GM12878 (cell line): ENCODE measurements at regions not wholly inside any gene's neighbourhood (a gene's known extent, or its start where the extent isn't known, plus 50 kb on each side); places are given as distances from the start of the nearest gene placed in this dataset.

Experiments used
- ATAC-seq: fragments of 200-7000 bp; cut with Tn5 transposase; 3 replicates; pipeline ENCODE4 v1.9.1; 2020; ENCODE audit warnings: mild to moderate bottlenecking, moderate library complexity
- BruUV-seq: library from RNA; stranded (reverse); fragments of 400-500 nt; replicated peaks from 2 replicates; lab custom pipeline; 2021; lab: Mats Ljungman, UMichigan
- CTCF ChIA-PET: fragments of 300-600 bp; sonication (Branson Sonifier 250); formaldehyde crosslinking; extraction: SDS; loops from one replicate; lab custom pipeline; 2021; ENCODE audit warnings: inconsistent platforms; lab: Yijun Ruan, JAX
- POLR2A ChIA-PET: fragments of 350-600 bp; formaldehyde crosslinking; extraction: SDS; loops from one replicate; lab custom pipeline; 2021; ENCODE audit warnings: inconsistent platforms; lab: Charles Lee
- RAD21 ChIA-PET: fragments of 300-600 bp; sonication (Branson Sonifier 250); formaldehyde crosslinking; loops from one replicate; lab custom pipeline; 2023; ENCODE audit warnings: antibody characterized with exemption; ENCODE audit not compliant: unreplicated experiment; lab: Charles Lee
- SMC1A ChIA-PET: fragments of 300-600 bp; sonication (Branson Sonifier 250); formaldehyde crosslinking; loops from one replicate; lab custom pipeline; 2023; ENCODE audit not compliant: unreplicated experiment, uncharacterized antibody; lab: Charles Lee
- DNase-seq: peaks from one replicate; pipeline ENCODE4 v3.0.0-alpha.2; 2011; ENCODE audit warnings: low read depth, low spot score
- FAIRE-seq: peaks from 3 replicates; lab custom pipeline; 2011; peaks lifted over from hg19 to GRCh38; lab: Jason Lieb, UNC
- H2AFZ ChIP-seq: 2 replicates; pipeline ENCODE4 v1.6.0; 2011; ENCODE audit warnings: low read depth, low read length, control low read depth; ENCODE audit not compliant: control insufficient read depth
- H3K27ac ChIP-seq: 2 replicates; pipeline ENCODE4 v1.5.1; 2011; ENCODE audit warnings: control low read depth; ENCODE audit not compliant: control insufficient read depth, insufficient read depth
- H3K27me3 ChIP-seq, 2 experiments: replicated peaks in 1 of 2; 2 replicates each; pipeline versions ENCODE4 v1.6.0 to v1.6.1; 2011; ENCODE audit warnings: low read length in 1 of 2; ENCODE audit not compliant: control insufficient read depth in 2 of 2, insufficient read depth in 2 of 2
- H3K36me3 ChIP-seq, 2 experiments: 2 replicates each; pipeline ENCODE4 v1.5.1; 2011; ENCODE audit warnings: low read length in 1 of 2; ENCODE audit not compliant: control insufficient read depth in 2 of 2, insufficient read depth in 2 of 2
- H3K4me1 ChIP-seq: 2 replicates; pipeline ENCODE4 v1.6.1; 2011; ENCODE audit warnings: mild to moderate bottlenecking, low read length, moderate library complexity, mixed read lengths; ENCODE audit not compliant: control insufficient read depth, insufficient read depth
- H3K4me2 ChIP-seq: 2 replicates; pipeline ENCODE4 v1.6.0; 2011; ENCODE audit warnings: control low read depth; ENCODE audit not compliant: control insufficient read depth, insufficient read depth
- H3K4me3 ChIP-seq: fragments of 200-600 bp; sonication (generic); 2 replicates; pipeline ENCODE4 v1.5.1; 2016
- H3K79me2 ChIP-seq: 2 replicates; pipeline ENCODE4 v1.6.0; 2011; ENCODE audit warnings: low read length; ENCODE audit not compliant: control insufficient read depth, insufficient read depth
- H3K9ac ChIP-seq: 2 replicates; pipeline ENCODE4 v1.8.0; 2011; ENCODE audit warnings: low read length, control low read depth, mixed read lengths; ENCODE audit not compliant: control insufficient read depth, insufficient read depth
- H3K9me3 ChIP-seq: replicated peaks from 3 replicates; pipeline ENCODE4 v1.5.1; 2011; ENCODE audit warnings: mild to moderate bottlenecking, low read length; ENCODE audit not compliant: control insufficient read depth, insufficient read depth
- H4K20me1 ChIP-seq: 2 replicates; pipeline ENCODE4 v1.6.0; 2011; ENCODE audit not compliant: control insufficient read depth, insufficient read depth
- BHLHE40 ChIP-seq, 2 experiments: fragments of 450-650 bp in 1 of 2; IDR thresholded peaks; 2 replicates each; pipeline ENCODE4 v1.6.1; 2011 to 2017; ENCODE audit warnings: low read depth in 2 of 2, borderline replicate concordance in 1 of 2, improper control_type of control experiment in 1 of 2, low read length in 1 of 2, mild to moderate bottlenecking in 1 of 2
- CBX5 ChIP-seq: sonication (generic); IDR thresholded peaks from 2 replicates; pipeline ENCODE4 v1.6.1; 2016; ENCODE audit warnings: low read depth, moderate library complexity, mild to moderate bottlenecking, inconsistent platforms
- CHD1 ChIP-seq: IDR thresholded peaks from 2 replicates; pipeline ENCODE4 v1.6.1; 2012; ENCODE audit warnings: low read depth, low read length, improper control_type of control experiment
- CHD2 ChIP-seq: IDR thresholded peaks from 2 replicates; pipeline ENCODE4 v1.6.1; 2011; ENCODE audit warnings: low read depth, low read length, improper control_type of control experiment, borderline replicate concordance
- CREM ChIP-seq: IDR thresholded peaks from 2 replicates; pipeline ENCODE4 v1.6.1; 2014; ENCODE audit warnings: antibody characterized with exemption, low read depth
- DPF2 ChIP-seq: fragments of 450-650 bp; IDR thresholded peaks from 2 replicates; pipeline ENCODE4 v1.6.1; 2017; ENCODE audit warnings: mild to moderate bottlenecking
- E2F4 ChIP-seq: IDR thresholded peaks from 2 replicates; pipeline ENCODE4 v1.6.1; 2012; ENCODE audit warnings: low read depth, low read length, improper control_type of control experiment
- FOXM1 ChIP-seq: IDR thresholded peaks from 2 replicates; pipeline ENCODE4 v1.6.1; 2012; ENCODE audit warnings: low read depth, mild to moderate bottlenecking, inconsistent platforms, low read length, moderate library complexity
- HCFC1 ChIP-seq: fragments of 150-350 bp; IDR thresholded peaks from 2 replicates; pipeline ENCODE4 v1.6.1; 2014; ENCODE audit warnings: low read length
- HDAC6 ChIP-seq: fragments of 200-600 bp; sonication (generic); IDR thresholded peaks from one replicate; pipeline ENCODE4 v1.8.0; 2017; ENCODE audit warnings: antibody characterized with exemption; ENCODE audit not compliant: unreplicated experiment
- HDGF ChIP-seq: fragments of 450-650 bp; IDR thresholded peaks from 2 replicates; pipeline ENCODE4 v1.6.1; 2016; ENCODE audit warnings: antibody characterized with exemption
- MEF2B ChIP-seq: fragments of 450-650 bp; IDR thresholded peaks from 2 replicates; pipeline ENCODE4 v1.6.1; 2018; ENCODE audit warnings: mild to moderate bottlenecking, moderate library complexity; ENCODE audit not compliant: partially characterized antibody, poor library complexity, severe bottlenecking
- MYB ChIP-seq: fragments of 150-350 bp; IDR thresholded peaks from 2 replicates; pipeline ENCODE4 v1.6.1; 2014; ENCODE audit warnings: mild to moderate bottlenecking, low read depth, low read length, borderline replicate concordance
- PBX3 ChIP-seq: IDR thresholded peaks from 2 replicates; pipeline ENCODE4 v1.6.1; 2011; ENCODE audit warnings: mild to moderate bottlenecking, low read depth, low read length, moderate library complexity; ENCODE audit not compliant: insufficient replicate concordance
- PML ChIP-seq: IDR thresholded peaks from 2 replicates; pipeline ENCODE4 v1.6.1; 2012; ENCODE audit warnings: low read length, inconsistent platforms
- RBBP5 ChIP-seq: fragments of 200-600 bp; sonication (generic); conservative IDR thresholded peaks from 2 replicates; pipeline ENCODE4 v1.6.1; 2016
- SMARCA5 ChIP-seq: fragments of 450-650 bp; IDR thresholded peaks from 2 replicates; pipeline ENCODE4 v1.6.1; 2017; ENCODE audit warnings: mild to moderate bottlenecking
- SP1 ChIP-seq: IDR thresholded peaks from one replicate; pipeline ENCODE4 v1.6.1; 2011; ENCODE audit warnings: low read depth, low read length
- SUZ12 ChIP-seq: fragments of 200-600 bp; sonication (generic); IDR thresholded peaks from one replicate; pipeline ENCODE4 v1.6.1; 2018; ENCODE audit warnings: antibody characterized with exemption, mild to moderate bottlenecking; ENCODE audit not compliant: unreplicated experiment
- TAF1 ChIP-seq: IDR thresholded peaks from 2 replicates; pipeline ENCODE4 v1.6.1; 2011; ENCODE audit warnings: mild to moderate bottlenecking, low read depth, low read length, borderline replicate concordance
- TCF3 ChIP-seq: IDR thresholded peaks from 2 replicates; pipeline ENCODE4 v1.6.1; 2012; ENCODE audit warnings: low read depth, mild to moderate bottlenecking, low read length, borderline replicate concordance; ENCODE audit not compliant: insufficient read depth
- YY1 ChIP-seq: IDR thresholded peaks from 2 replicates; pipeline ENCODE4 v1.6.1; 2011; ENCODE audit warnings: low read depth, mild to moderate bottlenecking, low read length
- ZNF384 ChIP-seq: IDR thresholded peaks from 2 replicates; pipeline ENCODE4 v1.6.1; 2012; ENCODE audit warnings: low read depth, mild to moderate bottlenecking, low read length, improper control_type of control experiment, borderline replicate concordance
- WGBS: methylation state at CpG from one replicate; pipeline ENCODE4 v1.1.6; 2016; ENCODE audit warnings: low lambda C conversion rate; ENCODE audit not compliant: insufficient replicate concordance, insufficient coverage; ENCODE audit errors: missing lambda C conversion rate; 5-methylcytosine and 5-hydroxymethylcytosine counted together
- in situ Hi-C: fragments of 300-500 bp; cut with MboI; formaldehyde crosslinking; loops from 9 replicates; pipeline ENCODE4 v1.14.3; 2018; ENCODE audit warnings: mixed read lengths
- intact Hi-C: fragments of 100-400 bp; cut with micrococcal nuclease; formaldehyde crosslinking; loops from one replicate; pipeline ENCODE4 v1.14.2; 2022; ENCODE audit not compliant: unreplicated experiment
- TF ChIP-seq, protein P1 (sequence below): IDR thresholded peaks from 2 replicates; pipeline ENCODE4 v1.6.1; 2012; ENCODE audit warnings: low read depth, low read length, improper control_type of control experiment

- no peak for TF ChIP-seq BHLHE40 (IDR thresholded peaks at IDR 0.05; ENCODE audit: borderline replicate concordance in 1 of 2, low read depth in 2 of 2, low read length in 1 of 2)
- TF ChIP-seq CREM: no peak
- no peak for TF ChIP-seq RBBP5
- no peak for TF ChIP-seq ZNF384
- TF ChIP-seq DPF2: no peak
- TF ChIP-seq CHD1: no peak
- no peak for TF ChIP-seq FOXM1
- TF ChIP-seq HCFC1: no peak
These were observed 56.3 kb upstream of the SPOPL start (continued) for GRCh38 chr2:138445227-138445626.

DNA sequence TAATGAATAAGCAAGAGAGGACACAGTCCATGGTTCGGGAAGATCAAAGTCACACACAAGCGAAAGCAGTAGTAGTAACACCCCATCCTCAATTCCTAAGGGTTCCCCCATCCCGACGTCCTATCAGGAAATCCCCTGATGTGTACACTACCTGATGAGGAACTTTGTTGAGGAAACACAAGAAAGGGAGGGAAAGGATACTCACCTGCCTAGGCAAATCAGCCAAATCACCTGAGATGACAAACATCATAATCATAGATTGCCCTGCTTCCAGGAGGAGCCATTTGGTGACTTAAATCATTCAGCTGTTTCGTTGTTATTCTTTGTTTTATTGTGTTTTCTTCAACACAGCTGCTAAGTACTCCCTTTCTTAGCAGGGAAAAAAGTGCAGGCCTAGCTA lies 55.5 kb upstream of the SPOPL start:
- in situ Hi-C loops: no loop called here
- intact Hi-C loops: no loop called here
- ChIA-PET POLR2A (no interaction called here), RAD21 (no interaction called here), SMC1A (interaction anchor here (0.7 kb wide), 1 partner anchor 696 kb away, joined by 3 read pairs; no protein-coding TSS in a partner anchor), CTCF (interaction anchor here (0.6 kb wide), 1 partner anchor 69 kb away, joined by 4 read pairs; no protein-coding TSS in a partner anchor)
- Histone ChIP-seq H4K20me1 (no peaks in the 10 kb centered on the region), H3K9me3 (no peaks in the 10 kb centered on the region), H3K4me1 (no peaks in the 10 kb centered on the region), H3K9ac (no peak overlapping the region), H3K36me3 (no peaks in the 10 kb centered on the region), H3K27ac (no peak overlapping the region), H3K27me3 (no peaks in the 10 kb centered on the region), H3K4me2 (no peak overlapping the region), H3K4me3 (no peak overlapping the region), H3K79me2 (no peaks in the 10 kb centered on the region), H2AFZ (no peak overlapping the region)
- TF ChIP-seq PML (no peak), FOXM1 (no peak), CBX5 (no peak), SUZ12 (no peak), HDGF (no peak), HDAC6 (no peak), MEF2B (no peak), TAF1 (no peak), SP1 (no peak), MYB (no peak), PBX3 (no peak), SMARCA5 (no peak), E2F4 (no peak), HCFC1 (no peak), ZNF384 (no peak), CHD2 (no peak), TCF3 (no peak), YY1 (no peak)
- TF ChIP-seq, protein P1, sequence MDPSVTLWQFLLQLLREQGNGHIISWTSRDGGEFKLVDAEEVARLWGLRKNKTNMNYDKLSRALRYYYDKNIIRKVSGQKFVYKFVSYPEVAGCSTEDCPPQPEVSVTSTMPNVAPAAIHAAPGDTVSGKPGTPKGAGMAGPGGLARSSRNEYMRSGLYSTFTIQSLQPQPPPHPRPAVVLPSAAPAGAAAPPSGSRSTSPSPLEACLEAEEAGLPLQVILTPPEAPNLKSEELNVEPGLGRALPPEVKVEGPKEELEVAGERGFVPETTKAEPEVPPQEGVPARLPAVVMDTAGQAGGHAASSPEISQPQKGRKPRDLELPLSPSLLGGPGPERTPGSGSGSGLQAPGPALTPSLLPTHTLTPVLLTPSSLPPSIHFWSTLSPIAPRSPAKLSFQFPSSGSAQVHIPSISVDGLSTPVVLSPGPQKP: no peak
- FAIRE-seq (no peak), DNase-seq (no peak), ATAC-seq (no peak)
- no TSS peak for BruUV-seq
- 48% methylated on average over 5 of the region's 5 CpGs for WGBS
